Tibial nerve (tissue), 4 donors: ENCODE measurements at regions not wholly inside any gene's neighbourhood (a gene's known extent, or its start where the extent isn't known, plus 50 kb on each side); places are given as distances from the start of the nearest gene placed in this dataset.

ENCODE experiments used
- EP300 ChIP-seq, 2 donors: sonication (generic); formaldehyde crosslinking; IDR thresholded peaks; one replicate each; pipeline ENCODE4 v1.6.1; 2017; ENCODE audit warnings: antibody characterized with exemption in 2 of 2, mild to moderate bottlenecking in 1 of 2
- POLR2A ChIP-seq, 2 donors: fragments of 450-650 bp; IDR thresholded peaks; one replicate each; pipeline ENCODE4 v1.6.1; 2017; ENCODE audit warnings: antibody characterized with exemption in 2 of 2, mild to moderate bottlenecking in 2 of 2, moderate library complexity in 2 of 2
- TF ChIP-seq, protein P1 (sequence below), 5 experiments: fragments of 200-600 bp in 3 of 5; fragments of 450-650 bp in 2 of 5; sonication (generic) in 3 of 5; IDR thresholded peaks; one replicate each; pipeline ENCODE4 v1.5.1; 2016 to 2019; ENCODE audit warnings: antibody characterized with exemption in 5 of 5, mild to moderate bottlenecking in 3 of 5, moderate library complexity in 2 of 5

DNA sequence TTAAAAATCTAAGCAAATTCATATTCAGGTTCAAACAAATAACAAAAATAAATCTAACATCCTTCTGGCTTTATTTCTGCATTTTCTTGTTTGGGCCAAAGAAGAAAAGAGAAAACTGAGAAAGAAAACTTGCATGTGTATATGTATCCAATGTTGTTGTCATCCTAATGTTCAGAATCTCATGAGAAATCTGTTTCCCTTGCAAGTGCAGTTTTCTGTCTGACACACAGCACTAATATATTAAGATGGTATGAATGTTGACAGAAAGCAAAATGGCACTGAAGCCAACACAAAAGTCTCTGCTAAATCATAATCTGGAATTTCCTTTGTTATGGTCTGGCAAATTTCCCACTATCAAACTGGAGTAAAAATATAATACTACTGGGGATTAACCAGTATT, 235.9 kb downstream of the HGF start:
- TF ChIP-seq POLR2A (IDR thresholded peaks at IDR 0.05) (no peak), EP300 (IDR thresholded peaks at IDR 0.05) (no peak)
- TF ChIP-seq, protein P1, sequence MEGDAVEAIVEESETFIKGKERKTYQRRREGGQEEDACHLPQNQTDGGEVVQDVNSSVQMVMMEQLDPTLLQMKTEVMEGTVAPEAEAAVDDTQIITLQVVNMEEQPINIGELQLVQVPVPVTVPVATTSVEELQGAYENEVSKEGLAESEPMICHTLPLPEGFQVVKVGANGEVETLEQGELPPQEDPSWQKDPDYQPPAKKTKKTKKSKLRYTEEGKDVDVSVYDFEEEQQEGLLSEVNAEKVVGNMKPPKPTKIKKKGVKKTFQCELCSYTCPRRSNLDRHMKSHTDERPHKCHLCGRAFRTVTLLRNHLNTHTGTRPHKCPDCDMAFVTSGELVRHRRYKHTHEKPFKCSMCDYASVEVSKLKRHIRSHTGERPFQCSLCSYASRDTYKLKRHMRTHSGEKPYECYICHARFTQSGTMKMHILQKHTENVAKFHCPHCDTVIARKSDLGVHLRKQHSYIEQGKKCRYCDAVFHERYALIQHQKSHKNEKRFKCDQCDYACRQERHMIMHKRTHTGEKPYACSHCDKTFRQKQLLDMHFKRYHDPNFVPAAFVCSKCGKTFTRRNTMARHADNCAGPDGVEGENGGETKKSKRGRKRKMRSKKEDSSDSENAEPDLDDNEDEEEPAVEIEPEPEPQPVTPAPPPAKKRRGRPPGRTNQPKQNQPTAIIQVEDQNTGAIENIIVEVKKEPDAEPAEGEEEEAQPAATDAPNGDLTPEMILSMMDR (IDR thresholded peaks at IDR 0.05) = no peak
